HCT116 (cell line): ENCODE measurements at regions not wholly inside any gene's neighbourhood (a gene's known extent, or its start where the extent isn't known, plus 50 kb on each side); places are given as distances from the start of the nearest gene placed in this dataset.

Experiments
- ATAC-seq: fragments of 200-7000 bp; cut with Tn5 transposase; 2 replicates; pipeline ENCODE4 v1.9.1; 2020; ENCODE audit warnings: mild to moderate bottlenecking, moderate library complexity
- BruUV-seq: library from RNA; stranded (reverse); fragments of 400-500 nt; replicated peaks from 2 replicates; lab custom pipeline; 2021; lab: Mats Ljungman, UMichigan
- CTCF ChIA-PET: fragments of 300-600 bp; sonication (Branson Sonifier 250); formaldehyde crosslinking; loops from one replicate; lab custom pipeline; 2021; ENCODE audit warnings: antibody characterized with exemption; lab: Charles Lee
- POLR2A ChIA-PET: fragments of 300-600, 350-600 bp; sonication (Branson Sonifier 250); formaldehyde crosslinking; loops from one replicate; lab custom pipeline; 2021; ENCODE audit warnings: antibody characterized with exemption; lab: Charles Lee
- RAD21 ChIA-PET, 2 experiments: fragments of 300-600 bp; sonication (Branson Sonifier 250); formaldehyde crosslinking; loops; one replicate each; lab custom pipeline; 2023; ENCODE audit warnings: low total read pairs in 2 of 2; ENCODE audit not compliant: uncharacterized antibody in 2 of 2, unreplicated experiment in 2 of 2, low non-redundant PET in 1 of 2; lab: Charles Lee
- DNase-seq: peaks from one replicate; pipeline ENCODE4 v3.0.0-alpha.2; 2010; ENCODE audit warnings: low read depth, low spot score
- H2AFZ ChIP-seq: fragments of 200-600 bp; shearing (Covaris generic), sonication (generic); 2 replicates; pipeline ENCODE4 v1.6.1; 2017; ENCODE audit warnings: low read depth, mixed run types, mixed read lengths, antibody characterized with exemption, low read length; ENCODE audit not compliant: poor library complexity, severe bottlenecking
- H3K27ac ChIP-seq: 2 replicates; pipeline ENCODE4 v1.5.1; 2012; ENCODE audit warnings: low read depth, low read length
- H3K27me3 ChIP-seq: fragments of 200-600 bp; sonication (generic); 2 replicates; pipeline ENCODE4 v1.6.1; 2016; ENCODE audit warnings: mixed run types, low read length, mixed read lengths; ENCODE audit not compliant: insufficient read depth
- H3K36me3 ChIP-seq, 2 experiments: fragments of 200-500 bp in 1 of 2; fragments of 200-600 bp in 1 of 2; sonication (Bioruptor generic) in 1 of 2; sonication (generic) in 1 of 2; 2 replicates each; pipeline versions ENCODE4 v1.5.1 to v1.6.1; 2014 to 2016; ENCODE audit warnings: low read length in 2 of 2, inconsistent platforms in 1 of 2, mixed read lengths in 1 of 2, mixed run types in 1 of 2; ENCODE audit not compliant: insufficient read depth in 2 of 2, control insufficient read depth in 1 of 2
- H3K4me1 ChIP-seq, 2 experiments: fragments of 200-600 bp in 1 of 2; sonication (generic) in 1 of 2; 2 replicates each; pipeline versions ENCODE4 v1.5.1 to v1.6.1; 2012 to 2017; ENCODE audit warnings: low read length in 2 of 2, inconsistent platforms in 1 of 2, mild to moderate bottlenecking in 1 of 2, mixed read lengths in 1 of 2, mixed run types in 1 of 2, moderate library complexity in 1 of 2; ENCODE audit not compliant: insufficient read depth in 2 of 2, control insufficient read depth in 1 of 2
- H3K4me2 ChIP-seq: fragments of 200-600 bp; sonication (generic); 2 replicates; pipeline ENCODE4 v1.6.1; 2017; ENCODE audit warnings: mixed run types, low read length, mixed read lengths
- H3K4me3 ChIP-seq, 2 experiments: fragments of 200-600 bp in 1 of 2; sonication (generic) in 1 of 2; replicated peaks in 1 of 2; 2 replicates each; pipeline ENCODE4 v1.5.1; 2011 to 2016; ENCODE audit warnings: low read length in 2 of 2, control low read depth in 1 of 2, low read depth in 1 of 2, mild to moderate bottlenecking in 1 of 2, mixed read lengths in 1 of 2, mixed run types in 1 of 2
- H3K79me2 ChIP-seq: fragments of 200-600 bp; sonication (generic); 2 replicates; pipeline ENCODE4 v1.6.1; 2017; ENCODE audit warnings: mild to moderate bottlenecking, mixed run types, low read length, moderate library complexity, mixed read lengths; ENCODE audit not compliant: insufficient read depth
- H3K9ac ChIP-seq: fragments of 200-600 bp; sonication (generic); 2 replicates; pipeline ENCODE4 v1.6.1; 2016; ENCODE audit warnings: low read length, mixed read lengths
- H3K9me2 ChIP-seq: fragments of 200-600 bp; sonication (generic), shearing (Covaris generic); 2 replicates; pipeline ENCODE4 v1.6.1; 2017; ENCODE audit warnings: mixed run types, mild to moderate bottlenecking, moderate library complexity; ENCODE audit not compliant: insufficient read depth
- H3K9me3 ChIP-seq, 2 experiments: fragments of 200-500 bp in 1 of 2; fragments of 200-600 bp in 1 of 2; sonication (Bioruptor generic) in 1 of 2; sonication (generic) in 1 of 2; 2 replicates each; pipeline ENCODE4 v1.6.1; 2014 to 2017; ENCODE audit warnings: low read length in 2 of 2, mixed read lengths in 2 of 2, inconsistent platforms in 1 of 2, low read depth in 1 of 2, mild to moderate bottlenecking in 1 of 2, mixed run types in 1 of 2, moderate library complexity in 1 of 2; ENCODE audit not compliant: control insufficient read depth in 1 of 2, insufficient read depth in 1 of 2
- H4K20me1 ChIP-seq: fragments of 200-600 bp; sonication (generic), shearing (Covaris generic); 2 replicates; pipeline ENCODE4 v1.6.1; 2017; ENCODE audit warnings: mixed run types, mild to moderate bottlenecking, moderate library complexity; ENCODE audit not compliant: insufficient read depth
- ATF3 ChIP-seq: IDR thresholded peaks from 2 replicates; pipeline ENCODE4 v1.6.1; 2012
- CEBPB ChIP-seq: IDR thresholded peaks from 2 replicates; pipeline ENCODE4 v1.6.1; 2012; ENCODE audit warnings: low read depth
- EGR1 ChIP-seq: IDR thresholded peaks from 2 replicates; pipeline ENCODE4 v1.6.1; 2012; ENCODE audit warnings: low read depth
- EZH2 ChIP-seq: fragments of 200-600 bp; sonication (generic); IDR thresholded peaks from 2 replicates; pipeline ENCODE4 v1.6.1; 2017; ENCODE audit warnings: antibody characterized with exemption, mixed run types
- EZH2phosphoT487 ChIP-seq: fragments of 200-600 bp; IDR thresholded peaks from 2 replicates; pipeline ENCODE4 v1.6.1; 2018; ENCODE audit warnings: antibody characterized with exemption, borderline replicate concordance
- FOSL1 ChIP-seq: IDR thresholded peaks from 2 replicates; pipeline ENCODE4 v1.6.1; 2012; ENCODE audit warnings: low read depth
- MAX ChIP-seq: IDR thresholded peaks from 2 replicates; pipeline ENCODE4 v1.6.1; 2012
- SIN3A ChIP-seq: IDR thresholded peaks from 2 replicates; pipeline ENCODE4 v1.6.1; 2012; ENCODE audit warnings: low read depth
- TCF7L2 ChIP-seq: IDR thresholded peaks from 2 replicates; pipeline ENCODE4 v1.7.0; 2011; ENCODE audit warnings: borderline replicate concordance, inconsistent platforms; ENCODE audit not compliant: insufficient read depth, insufficient read length; ENCODE audit errors: extremely low read depth
- YY1 ChIP-seq: IDR thresholded peaks from 2 replicates; pipeline ENCODE4 v1.6.1; 2011; ENCODE audit warnings: low read length, low read depth, moderate library complexity, mild to moderate bottlenecking; ENCODE audit not compliant: insufficient replicate concordance; ENCODE audit errors: extremely low read depth
- ZBTB33 ChIP-seq: IDR thresholded peaks from 2 replicates; pipeline ENCODE4 v1.6.1; 2011; ENCODE audit warnings: mild to moderate bottlenecking, low read length, moderate library complexity; ENCODE audit not compliant: insufficient replicate concordance; ENCODE audit errors: extremely low read depth
- intact Hi-C: fragments of 100-400 bp; cut with micrococcal nuclease; formaldehyde crosslinking; loops from 2 replicates; pipeline ENCODE4 v1.10.0; 2022

- ATAC-seq, result no peak
- no TSS peak for BruUV-seq
- H3K27ac ChIP-seq, result no peak overlapping the region
Observed at GRCh38 chr11:80718611-80719291, 1277.9 kb upstream of the TENM4 start.

More at GRCh38 chr11:80718611-80719291, 1277.9 kb upstream of the TENM4 start:
- CTCF ChIA-PET, result no interaction called here
- no peak for DNase-seq
- no peaks in the 10 kb centered on the region for H3K36me3 ChIP-seq
- no peaks in the 10 kb centered on the region for H3K79me2 ChIP-seq
- H2AFZ ChIP-seq, result no peak overlapping the region
- POLR2A ChIA-PET, result no interaction called here
- no peaks in the 10 kb centered on the region for H3K4me1 ChIP-seq
- no peak overlapping the region for H3K9ac ChIP-seq
- no peaks in the 10 kb centered on the region for H4K20me1 ChIP-seq
- no peak for TF ChIP-seq EZH2
- no peak for TF ChIP-seq ATF3
- no peak for TF ChIP-seq YY1
- no peak for TF ChIP-seq FOSL1
- TF ChIP-seq MAX, result no peak
- no peak for TF ChIP-seq EGR1
- no peak for TF ChIP-seq CEBPB
- TF ChIP-seq SIN3A, result no peak
- no peak for TF ChIP-seq TCF7L2
- TF ChIP-seq ZBTB33, result no peak
- no peak for TF ChIP-seq EZH2phosphoT487
- TF ChIP-seq, all 23 proteins: peak for 0
- Histone ChIP-seq H3K9me3 (peaks cover 0 to 17% of the 10 kb centered on the region in 2 experiments; a peak in 2 of 4 replicates), H3K9me2 (no peaks in the 10 kb centered on the region), H3K4me3 (no peak overlapping the region), H3K27me3 (no peaks in the 10 kb centered on the region), H3K4me2 (no peak overlapping the region)
- RAD21 ChIA-PET, result no interaction called here
- intact Hi-C loops, result no loop called here
